HepG2 (cell line): ENCODE measurements at regions not wholly inside any gene's neighbourhood (a gene's known extent, or its start where the extent isn't known, plus 50 kb on each side); places are given as distances from the start of the nearest gene placed in this dataset.
A peak's percentile ranks its signal among the peaks of the same experiment; 100 is the strongest.

Experiments used
- ATAC-seq: fragments of 200-7000 bp; cut with Tn5 transposase; 3 replicates; pipeline ENCODE4 v1.9.1; 2020; ENCODE audit warnings: mild to moderate bottlenecking, moderate library complexity
- BruUV-seq: library from RNA; stranded (reverse); fragments of 400-500 nt; replicated peaks from 2 replicates; lab custom pipeline; 2021; lab: Mats Ljungman, UMichigan
- CTCF ChIA-PET: fragments of 300-600 bp; formaldehyde crosslinking; extraction: SDS; loops from one replicate; lab custom pipeline; 2021; ENCODE audit warnings: low total read pairs, inconsistent platforms, low intra/inter-chr PET ratio; lab: Yijun Ruan, JAX
- POLR2A ChIA-PET: fragments of 350-600 bp; sonication (Branson Sonifier 250); formaldehyde crosslinking; loops from one replicate; lab custom pipeline; 2020; ENCODE audit warnings: antibody characterized with exemption, inconsistent platforms; lab: Yijun Ruan, JAX
- DNase-seq: peaks from one replicate; pipeline ENCODE4 v3.0.0-alpha.2; 2015; ENCODE audit warnings: low spot score
- FAIRE-seq: peaks from 3 replicates; lab custom pipeline; 2011; peaks lifted over from hg19 to GRCh38; lab: Jason Lieb, UNC
- H2AFZ ChIP-seq: one replicate; pipeline ENCODE4 v1.6.1; 2011; ENCODE audit warnings: low read length, inconsistent platforms
- H3K27ac ChIP-seq: fragments of 300-600 bp; 3 replicates; pipeline ENCODE4 v1.8.0; 2011; ENCODE audit warnings: mixed run types, mild to moderate bottlenecking, mixed read lengths, low read length, inconsistent platforms; ENCODE audit not compliant: insufficient read depth; ENCODE audit errors: extremely low read length
- H3K27me3 ChIP-seq, 2 experiments: fragments of 200-600 bp in 1 of 2; 2 replicates in 1 of 2; 3 replicates in 1 of 2; pipeline versions ENCODE4 v1.6.0 to v1.8.0; 2011; ENCODE audit warnings: low read length in 2 of 2, mild to moderate bottlenecking in 2 of 2, moderate library complexity in 2 of 2, inconsistent platforms in 1 of 2; ENCODE audit not compliant: insufficient read depth in 2 of 2, control insufficient read depth in 1 of 2
- H3K36me3 ChIP-seq, 2 experiments: fragments of 200-600 bp in 1 of 2; replicated peaks in 1 of 2; 2 replicates in 1 of 2; 3 replicates in 1 of 2; pipeline versions ENCODE4 v1.5.1 to v1.8.0; 2011; ENCODE audit warnings: low read length in 2 of 2, inconsistent platforms in 1 of 2; ENCODE audit not compliant: insufficient read depth in 2 of 2, control insufficient read depth in 1 of 2
- H3K4me1 ChIP-seq: 2 replicates; pipeline ENCODE4 v1.5.1; 2012; ENCODE audit warnings: low read length, inconsistent platforms; ENCODE audit not compliant: insufficient read depth
- H3K4me2 ChIP-seq: 2 replicates; pipeline ENCODE4 v1.6.0; 2011; ENCODE audit warnings: low read depth, low read length, inconsistent platforms
- H3K4me3 ChIP-seq, 3 experiments: fragments of 200-600 bp in 1 of 3; sonication (generic), shearing (Covaris generic) in 1 of 3; replicated peaks in 1 of 3; 2 replicates each; pipeline ENCODE4 v1.5.1; 2011 to 2016; ENCODE audit warnings: low read length in 3 of 3, inconsistent platforms in 2 of 3, low read depth in 2 of 3, mild to moderate bottlenecking in 2 of 3, control low read depth in 1 of 3, mixed read lengths in 1 of 3; ENCODE audit not compliant: insufficient read depth in 1 of 3
- H3K79me2 ChIP-seq: one replicate; pipeline ENCODE4 v1.6.1; 2011; ENCODE audit warnings: low read length, inconsistent platforms; ENCODE audit not compliant: insufficient read depth
- H3K9ac ChIP-seq: 2 replicates; pipeline ENCODE4 v1.6.0; 2011; ENCODE audit warnings: mild to moderate bottlenecking, low read depth, low read length, inconsistent platforms; ENCODE audit not compliant: insufficient read depth
- H3K9me3 ChIP-seq: 2 replicates; pipeline ENCODE4 v1.5.1; 2012; ENCODE audit warnings: mild to moderate bottlenecking, low read length
- H4K20me1 ChIP-seq: 2 replicates; pipeline ENCODE4 v1.6.0; 2011; ENCODE audit warnings: inconsistent platforms, mild to moderate bottlenecking, low read length, moderate library complexity; ENCODE audit not compliant: insufficient read depth
- ELF1 ChIP-seq: sonication (generic); formaldehyde crosslinking; IDR thresholded peaks from 2 replicates; pipeline ENCODE4 v1.4.0; 2020; ENCODE audit warnings: missing genetic modification reagents
- HDAC2 ChIP-seq: sonication (generic); formaldehyde crosslinking; IDR thresholded peaks from 2 replicates; pipeline ENCODE4 v1.4.0; 2020; ENCODE audit warnings: missing genetic modification reagents
- HNRNPUL1 ChIP-seq: fragments of 200-400 bp; formaldehyde crosslinking; IDR thresholded peaks from 2 replicates; pipeline ENCODE4 v1.6.1; 2017; ENCODE audit warnings: low read depth, mild to moderate bottlenecking, low read length, moderate library complexity
- HOXA7 ChIP-seq: sonication (generic); formaldehyde crosslinking; IDR thresholded peaks from 2 replicates; pipeline ENCODE4 v1.8.1; 2022; ENCODE audit warnings: mild to moderate bottlenecking, missing genetic modification reagents, moderate library complexity
- MAFF ChIP-seq: IDR thresholded peaks from 2 replicates; pipeline ENCODE4 v1.6.1; 2011; ENCODE audit warnings: low read depth, low read length, improper control_type of control experiment
- MAFG ChIP-seq: sonication (generic); formaldehyde crosslinking; IDR thresholded peaks from 2 replicates; pipeline ENCODE4 v1.5.1; 2020; ENCODE audit warnings: mild to moderate bottlenecking, missing genetic modification reagents
- MAFK ChIP-seq, 2 experiments: IDR thresholded peaks in 1 of 2; conservative IDR thresholded peaks in 1 of 2; 2 replicates each; pipeline ENCODE4 v1.6.1; 2011; ENCODE audit warnings: improper control_type of control experiment in 2 of 2, low read length in 2 of 2
- MTF2 ChIP-seq: sonication (generic); formaldehyde crosslinking; IDR thresholded peaks from 2 replicates; pipeline ENCODE4 v1.5.0; 2020; ENCODE audit warnings: missing genetic modification reagents, borderline replicate concordance
- RFX3 ChIP-seq: IDR thresholded peaks from 2 replicates; pipeline ENCODE4 v1.6.1; 2016; ENCODE audit warnings: missing biosample characterization, missing genetic modification reagents
- SRY ChIP-seq: sonication (generic); formaldehyde crosslinking; IDR thresholded peaks from 2 replicates; pipeline ENCODE4 v1.8.0; 2022; ENCODE audit warnings: mild to moderate bottlenecking, missing genetic modification reagents
- TAF15 ChIP-seq: fragments of 200-400 bp; formaldehyde crosslinking; IDR thresholded peaks from one replicate; pipeline ENCODE4 v1.6.1; 2018; ENCODE audit warnings: mild to moderate bottlenecking, low read depth, low read length; ENCODE audit not compliant: poor library complexity, severe bottlenecking
- ZNF274 ChIP-seq: sonication (generic); formaldehyde crosslinking; IDR thresholded peaks from 2 replicates; pipeline ENCODE4 v1.5.1; 2020; ENCODE audit warnings: mild to moderate bottlenecking, missing genetic modification reagents
- ZNF761 ChIP-seq: sonication (generic); formaldehyde crosslinking; conservative IDR thresholded peaks from 2 replicates; pipeline ENCODE4 v1.4.0; 2020; ENCODE audit warnings: mild to moderate bottlenecking, missing genetic modification reagents
- WGBS: methylation state at CpG from one replicate; pipeline ENCODE4 v1.1.6; 2017; ENCODE audit warnings: low lambda C conversion rate; 5-methylcytosine and 5-hydroxymethylcytosine counted together
- in situ Hi-C: cut with HindIII; loops from 2 replicates; pipeline ENCODE4 v1.10.0; 2017; ENCODE audit warnings: low pct_unique_long_range_greater_than_20kb; ENCODE audit not compliant: extremely low pct_ligation_motif_present
- intact Hi-C: fragments of 100-400 bp; cut with micrococcal nuclease; formaldehyde crosslinking; loops from one replicate; pipeline ENCODE4 v1.10.0; 2022; ENCODE audit not compliant: unreplicated experiment
- TF ChIP-seq, protein P1 (sequence below): sonication (generic); formaldehyde crosslinking; IDR thresholded peaks from 2 replicates; pipeline ENCODE4 v1.8.1; 2022; ENCODE audit warnings: low read depth, mild to moderate bottlenecking, missing genetic modification reagents
- TF ChIP-seq, protein P2 (sequence below): sonication (generic); formaldehyde crosslinking; IDR thresholded peaks from 2 replicates; pipeline ENCODE4 v1.4.0; 2020; ENCODE audit warnings: mild to moderate bottlenecking, missing genetic modification reagents

DNA sequence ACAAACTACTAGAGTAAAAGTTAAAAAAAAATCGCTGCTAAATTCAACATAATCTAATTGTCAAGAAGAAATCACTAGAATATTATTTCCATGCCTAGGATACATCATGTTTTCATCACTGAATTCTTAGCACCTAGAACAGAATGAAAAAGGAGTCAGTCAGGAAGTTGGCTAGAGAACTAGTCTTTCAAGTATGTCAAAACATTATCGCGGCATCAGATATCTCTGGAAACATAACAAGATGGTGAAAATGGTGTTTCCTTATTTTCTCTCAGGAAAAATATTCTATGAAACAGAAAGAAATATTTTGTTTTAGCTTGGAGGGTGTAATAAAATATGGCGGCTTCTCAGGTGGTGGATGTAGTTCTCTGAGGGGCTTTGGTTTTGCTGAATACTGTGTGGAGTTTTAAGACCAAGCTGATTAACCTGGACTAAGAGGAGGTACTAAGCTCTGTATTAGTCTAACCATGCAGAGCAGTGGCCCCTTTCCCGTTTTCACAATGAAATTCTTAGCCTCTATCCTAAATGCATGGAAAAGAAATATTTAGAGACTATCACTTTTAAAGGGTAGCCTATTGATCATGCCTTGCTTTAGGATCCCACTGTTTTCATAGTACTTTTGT is 205.6 kb downstream of the MDFIC start (continued):
- TF ChIP-seq RFX3 (CRISPR knock-in tag) (no peak), ZNF274 (no peak), HNRNPUL1 (no peak), TAF15 (no peak)

DNA sequence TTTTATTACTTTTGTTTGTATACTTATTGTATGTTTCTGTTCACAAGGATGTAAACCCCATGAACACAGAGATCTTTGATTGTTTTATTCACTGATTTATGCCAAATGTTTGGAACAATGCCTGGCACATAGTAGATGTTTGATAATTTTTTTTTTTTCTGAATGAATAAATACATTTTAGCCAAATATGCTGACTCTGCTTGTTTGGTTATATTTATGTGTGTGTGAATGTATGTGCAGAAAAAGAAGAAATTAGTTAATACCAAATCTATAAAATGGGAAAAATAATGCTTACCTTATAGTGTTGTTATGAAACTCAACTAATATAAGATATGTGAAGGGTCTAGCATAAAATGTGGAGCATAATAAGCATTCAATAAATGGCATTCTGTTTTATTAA is 203.9 kb downstream of the MDFIC start:
- Histone ChIP-seq H3K9me3 (0 out of 2 replicates have a peak, but pooled peaks cover 5% of the 10 kb centered on the region), H3K79me2 (no peaks in the 10 kb centered on the region), H3K27me3 (no peaks in the 10 kb centered on the region), H4K20me1 (no peaks in the 10 kb centered on the region), H2AFZ (no peak overlapping the region), H3K4me1 (peaks cover 7% of the 10 kb centered on the region; the same call in 1 of the 2 replicates), H3K4me3 (no peak overlapping the region), H3K27ac (no peak overlapping the region), H3K4me2 (no peak overlapping the region), H3K9ac (no peak overlapping the region), H3K36me3 (no peaks in the 10 kb centered on the region)
- CTCF ChIA-PET: no interaction called here
- POLR2A ChIA-PET: no interaction called here
- intact Hi-C loops (no loop called here), in situ Hi-C loops (no loop called here)
- TF ChIP-seq MTF2 (no peak), MAFK (conservative IDR thresholded peaks at IDR 0.05 in 1 of 2, IDR thresholded peaks at IDR 0.05 in 1 of 2; ENCODE audit: low read length in 2 of 2) (peak; percentile 90 to 95), MAFF (peak; percentile 93)
- no peak for FAIRE-seq
- BruUV-seq: no TSS peak
- no peak for ATAC-seq
- DNase-seq: no peak

DNA sequence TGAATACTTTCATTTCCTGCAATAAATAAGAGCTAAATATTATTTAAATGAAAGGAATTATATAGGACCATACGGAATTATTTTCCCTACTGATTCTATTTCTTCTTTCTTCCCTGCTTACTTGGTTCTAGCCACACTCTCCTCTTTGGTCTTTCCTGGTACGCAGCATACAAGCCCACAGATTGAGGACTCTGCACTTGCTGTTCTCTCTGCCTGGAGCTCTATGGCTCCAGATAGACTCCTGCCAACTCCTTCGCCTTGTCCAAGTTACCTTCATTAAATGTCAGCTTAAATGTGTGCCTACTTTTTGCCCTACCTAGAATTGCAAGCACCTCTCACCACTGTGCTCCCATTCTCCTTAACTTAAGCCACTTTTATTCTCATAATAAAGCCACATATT is 203.4 kb downstream of the MDFIC start:
- Histone ChIP-seq H4K20me1 (no peaks in the 10 kb centered on the region), H3K4me2 (no peak overlapping the region), H3K9ac (no peak overlapping the region), H3K4me1 (peaks cover 7% of the 10 kb centered on the region; the same call in 1 of the 2 replicates), H3K36me3 (no peaks in the 10 kb centered on the region), H2AFZ (no peak overlapping the region), H3K9me3 (0 out of 2 replicates have a peak, but pooled peaks cover under 1% of the 10 kb centered on the region), H3K27ac (no peak overlapping the region), H3K27me3 (no peaks in the 10 kb centered on the region), H3K79me2 (no peaks in the 10 kb centered on the region), H3K4me3 (no peak overlapping the region)
- no TSS peak for BruUV-seq
- ATAC-seq (no peak), FAIRE-seq (no peak), DNase-seq (no peak)
- ChIA-PET CTCF (no interaction called here), POLR2A (no interaction called here)
- WGBS: 83% methylated on average over 3 of the region's 3 CpGs
- in situ Hi-C loops: no loop called here
- intact Hi-C loops: no loop called here
- TF ChIP-seq MAFG: no peak
- no peak for TF ChIP-seq HDAC2
- TF ChIP-seq HOXA7 (CRISPR knock-in tag): no peak
- TF ChIP-seq ELF1 (CRISPR knock-in tag): no peak
- TF ChIP-seq, protein P1, sequence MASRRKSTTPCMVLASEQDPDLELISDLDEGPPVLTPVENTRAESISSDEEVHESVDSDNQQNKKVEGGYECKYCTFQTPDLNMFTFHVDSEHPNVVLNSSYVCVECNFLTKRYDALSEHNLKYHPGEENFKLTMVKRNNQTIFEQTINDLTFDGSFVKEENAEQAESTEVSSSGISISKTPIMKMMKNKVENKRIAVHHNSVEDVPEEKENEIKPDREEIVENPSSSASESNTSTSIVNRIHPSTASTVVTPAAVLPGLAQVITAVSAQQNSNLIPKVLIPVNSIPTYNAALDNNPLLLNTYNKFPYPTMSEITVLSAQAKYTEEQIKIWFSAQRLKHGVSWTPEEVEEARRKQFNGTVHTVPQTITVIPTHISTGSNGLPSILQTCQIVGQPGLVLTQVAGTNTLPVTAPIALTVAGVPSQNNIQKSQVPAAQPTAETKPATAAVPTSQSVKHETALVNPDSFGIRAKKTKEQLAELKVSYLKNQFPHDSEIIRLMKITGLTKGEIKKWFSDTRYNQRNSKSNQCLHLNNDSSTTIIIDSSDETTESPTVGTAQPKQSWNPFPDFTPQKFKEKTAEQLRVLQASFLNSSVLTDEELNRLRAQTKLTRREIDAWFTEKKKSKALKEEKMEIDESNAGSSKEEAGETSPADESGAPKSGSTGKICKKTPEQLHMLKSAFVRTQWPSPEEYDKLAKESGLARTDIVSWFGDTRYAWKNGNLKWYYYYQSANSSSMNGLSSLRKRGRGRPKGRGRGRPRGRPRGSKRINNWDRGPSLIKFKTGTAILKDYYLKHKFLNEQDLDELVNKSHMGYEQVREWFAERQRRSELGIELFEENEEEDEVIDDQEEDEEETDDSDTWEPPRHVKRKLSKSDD: no peak
- TF ChIP-seq, protein P2, sequence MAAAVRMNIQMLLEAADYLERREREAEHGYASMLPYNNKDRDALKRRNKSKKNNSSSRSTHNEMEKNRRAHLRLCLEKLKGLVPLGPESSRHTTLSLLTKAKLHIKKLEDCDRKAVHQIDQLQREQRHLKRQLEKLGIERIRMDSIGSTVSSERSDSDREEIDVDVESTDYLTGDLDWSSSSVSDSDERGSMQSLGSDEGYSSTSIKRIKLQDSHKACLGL (CRISPR knock-in tag): no peak
- TF ChIP-seq SRY (CRISPR knock-in tag): no peak
- TF ChIP-seq ZNF761 (CRISPR knock-in tag): no peak
